K562 (cell line): ENCODE measurements at regions not wholly inside any gene's neighbourhood (a gene's known extent, or its start where the extent isn't known, plus 50 kb on each side); places are given as distances from the start of the nearest gene placed in this dataset.

Source experiments
- ATAC-seq: fragments of 200-7000 bp; cut with Tn5 transposase; 3 replicates; pipeline ENCODE4 v1.9.1; 2020; ENCODE audit warnings: moderate library complexity
- BruUV-seq: library from RNA; stranded (reverse); fragments of 400-500 nt; replicated peaks from 2 replicates; lab custom pipeline; 2021; lab: Mats Ljungman, UMichigan
- CTCF ChIA-PET: fragments of 300-600 bp; formaldehyde crosslinking; extraction: SDS; loops from one replicate; lab custom pipeline; 2021; ENCODE audit warnings: low intra/inter-chr PET ratio; lab: Yijun Ruan, JAX
- POLR2A ChIA-PET: fragments of 300-600, 350-650 bp; sonication (Branson Sonifier 250); formaldehyde crosslinking; extraction: SDS; loops from one replicate; lab custom pipeline; 2021; ENCODE audit warnings: antibody characterized with exemption, inconsistent platforms; lab: Yijun Ruan, JAX
- DNase-seq, 4 experiments: peaks; one replicate each; pipeline versions ENCODE4 v3.0.0 to v3.0.0-alpha.2; 2011 to 2018; ENCODE audit warnings: low spot score in 3 of 4, mixed read lengths in 3 of 4; ENCODE audit errors: extremely low read depth in 1 of 4
- FAIRE-seq: peaks from 2 replicates; lab custom pipeline; 2011; peaks lifted over from hg19 to GRCh38; lab: Jason Lieb, UNC
- H2AFZ ChIP-seq: 2 replicates; pipeline ENCODE4 v1.6.0; 2011; ENCODE audit warnings: low read depth, low read length, control low read depth, inconsistent platforms
- H3K27ac ChIP-seq: fragments of 200-600 bp; 3 replicates; pipeline ENCODE4 v1.8.0; 2011; ENCODE audit warnings: low read depth, mild to moderate bottlenecking, control low read depth, inconsistent platforms, low read length, moderate library complexity, mixed read lengths; ENCODE audit errors: extremely low read depth
- H3K27me3 ChIP-seq, 2 experiments: fragments of 300-600 bp in 1 of 2; 2 replicates in 1 of 2; 3 replicates in 1 of 2; pipeline versions ENCODE4 v1.6.0 to v1.8.0; 2011; ENCODE audit warnings: inconsistent platforms in 2 of 2, low read length in 2 of 2, mild to moderate bottlenecking in 1 of 2, mixed read lengths in 1 of 2, moderate library complexity in 1 of 2; ENCODE audit not compliant: control insufficient read depth in 2 of 2, insufficient read depth in 2 of 2
- H3K36me3 ChIP-seq: fragments of 300-600 bp; 3 replicates; pipeline ENCODE4 v1.8.0; 2011; ENCODE audit warnings: mild to moderate bottlenecking, low read length, inconsistent platforms; ENCODE audit not compliant: control insufficient read depth, insufficient read depth
- H3K4me1 ChIP-seq, 2 experiments: fragments of 200-600 bp in 1 of 2; replicated peaks in 1 of 2; 2 replicates in 1 of 2; 3 replicates in 1 of 2; pipeline versions ENCODE4 v1.5.1 to v1.8.0; 2011; ENCODE audit warnings: inconsistent platforms in 2 of 2, low read length in 2 of 2, mild to moderate bottlenecking in 1 of 2, mixed read lengths in 1 of 2, moderate library complexity in 1 of 2; ENCODE audit not compliant: control insufficient read depth in 2 of 2, insufficient read depth in 2 of 2
- H3K4me2 ChIP-seq: 2 replicates; pipeline ENCODE4 v1.6.1; 2011; ENCODE audit warnings: low read length, control low read depth, inconsistent platforms, mixed read lengths; ENCODE audit not compliant: insufficient read depth
- H3K4me3 ChIP-seq: fragments of 200-600 bp; sonication (generic), shearing (Covaris generic); 2 replicates; pipeline ENCODE4 v1.5.1; 2016; ENCODE audit warnings: control low read depth, inconsistent platforms
- H3K79me2 ChIP-seq: fragments of 200-600 bp; 3 replicates; pipeline ENCODE4 v1.8.0; 2011; ENCODE audit warnings: low read length, inconsistent platforms; ENCODE audit not compliant: control insufficient read depth, insufficient read depth
- H3K9ac ChIP-seq, 2 experiments: 2 replicates each; pipeline versions ENCODE4 v1.6.0 to v1.6.1; 2011; ENCODE audit warnings: low read depth in 2 of 2, low read length in 2 of 2, control low read depth in 1 of 2, inconsistent platforms in 1 of 2, mild to moderate bottlenecking in 1 of 2, mixed read lengths in 1 of 2; ENCODE audit not compliant: insufficient read depth in 1 of 2
- H3K9me1 ChIP-seq: one replicate; pipeline ENCODE4 v1.6.0; 2011; ENCODE audit warnings: inconsistent platforms, mild to moderate bottlenecking, low read length, moderate library complexity; ENCODE audit not compliant: control insufficient read depth, insufficient read depth
- H3K9me3 ChIP-seq: replicated peaks from 2 replicates; pipeline ENCODE4 v1.5.1; 2011; ENCODE audit warnings: low read depth, low read length, inconsistent platforms; ENCODE audit not compliant: control insufficient read depth, insufficient read depth
- H4K20me1 ChIP-seq: replicated peaks from 2 replicates; pipeline ENCODE4 v1.6.1; 2011; ENCODE audit warnings: low read length, inconsistent platforms, mixed read lengths; ENCODE audit not compliant: control insufficient read depth, insufficient read depth
- CHCHD3 ChIP-seq: fragments of 250-450 bp; sonication (Bioruptor Pico); IDR thresholded peaks from 2 replicates; pipeline ENCODE4 v2.1.2; 2022; ENCODE audit warnings: mild to moderate bottlenecking
- KAT7 ChIP-seq: sonication (generic); formaldehyde crosslinking; IDR thresholded peaks from 2 replicates; pipeline ENCODE4 v1.8.0; 2022; ENCODE audit warnings: missing genetic modification reagents, mild to moderate bottlenecking, borderline replicate concordance
- NCOA4 ChIP-seq: fragments of 450-650 bp; IDR thresholded peaks from 2 replicates; pipeline ENCODE4 v1.6.1; 2018; ENCODE audit warnings: mild to moderate bottlenecking; ENCODE audit not compliant: partially characterized antibody
- SMARCE1 ChIP-seq: fragments of 450-650 bp; IDR thresholded peaks from 2 replicates; pipeline ENCODE4 v1.7.1; 2016; ENCODE audit warnings: mild to moderate bottlenecking
- SP1 ChIP-seq: sonication (generic); formaldehyde crosslinking; IDR thresholded peaks from 2 replicates; pipeline ENCODE4 v1.8.1; 2022; ENCODE audit warnings: mild to moderate bottlenecking, missing genetic modification reagents
- SP2 ChIP-seq: IDR thresholded peaks from 2 replicates; pipeline ENCODE4 v1.6.1; 2011; ENCODE audit warnings: mild to moderate bottlenecking, low read depth, low read length, moderate library complexity; ENCODE audit not compliant: poor library complexity, severe bottlenecking; ENCODE audit errors: extremely low read depth
- ZNF316 ChIP-seq: fragments of 450-650 bp; IDR thresholded peaks from 2 replicates; pipeline ENCODE4 v1.6.1; 2016
- ZNF589 ChIP-seq: fragments of 200-800 bp; sonication (Bioruptor generic); IDR thresholded peaks from 2 replicates; pipeline ENCODE4 v1.6.1; 2016; ENCODE audit warnings: low read depth, missing genetic modification characterization, missing compliant biosample characterization
- ZNF696 ChIP-seq: fragments of 250-450 bp; sonication (Bioruptor Pico); conservative IDR thresholded peaks from 2 replicates; pipeline ENCODE4 v1.4.0; 2020; ENCODE audit warnings: mild to moderate bottlenecking, moderate library complexity
- ZSCAN29 ChIP-seq: fragments of 450-650 bp; IDR thresholded peaks from 2 replicates; pipeline ENCODE4 v1.6.1; 2017
- WGBS: fragments of 100-300 bp; shearing (Covaris generic); methylation state at CpG from one replicate; pipeline ENCODE4 v1.1.6; 2016; ENCODE audit warnings: low coverage, mixed read lengths; ENCODE audit not compliant: insufficient coverage; ENCODE audit errors: missing lambda C conversion rate; 5-methylcytosine and 5-hydroxymethylcytosine counted together
- in situ Hi-C: fragments of 300-500 bp; cut with MboI; formaldehyde crosslinking; loops from 4 replicates; pipeline ENCODE4 v1.15.0; 2018; ENCODE audit warnings: inconsistent platforms, mixed read lengths
- intact Hi-C: fragments of 100-400 bp; cut with micrococcal nuclease; formaldehyde crosslinking; loops from 2 replicates; pipeline ENCODE4 v1.14.2; 2022

- ATAC-seq = no peak
- Histone ChIP-seq H3K4me2 (no peak overlapping the region), H3K36me3 (no peaks in the 10 kb centered on the region)
- POLR2A ChIA-PET = no interaction called here
- TF ChIP-seq NCOA4 (no peak), ZNF696 (no peak), ZNF589 (CRISPR knock-in tag) (no peak)
- TF ChIP-seq, all 486 proteins: peak for 0
- Histone ChIP-seq H3K27me3 (peaks cover 0 to 4% of the 10 kb centered on the region in 2 experiments; a peak in 2 of 5 replicates), H3K9ac (no peak overlapping the region), H2AFZ (no peak overlapping the region), H3K4me3 (no peak overlapping the region), H3K27ac (no peak overlapping the region), H3K9me1 (no peaks in the 10 kb centered on the region), H4K20me1 (no peaks in the 10 kb centered on the region), H3K4me1 (no peaks in the 10 kb centered on the region), H3K79me2 (no peaks in the 10 kb centered on the region), H3K9me3 (no peaks in the 10 kb centered on the region)
- no TSS peak for BruUV-seq
- 1% methylated on average over 6 of the region's 6 CpGs for WGBS
- in situ Hi-C loops = no loop called here
- intact Hi-C loops = no loop called here
- no peak for FAIRE-seq
- CTCF ChIA-PET = no interaction called here
- DNase-seq = no peak
These were observed 86.5 kb upstream of the UGP2 start for GRCh38 chr2:63755216-63755615.

- FAIRE-seq (no peak), ATAC-seq (no peak), DNase-seq (no peak)
- Histone ChIP-seq H3K36me3 (no peaks in the 10 kb centered on the region), H4K20me1 (no peaks in the 10 kb centered on the region), H3K4me2 (no peak overlapping the region), H2AFZ (no peak overlapping the region), H3K27ac (no peak overlapping the region), H3K27me3 (peaks cover 0 to 4% of the 10 kb centered on the region in 2 experiments; a peak in 3 of 5 replicates), H3K9ac (no peak overlapping the region), H3K9me1 (no peaks in the 10 kb centered on the region), H3K9me3 (no peaks in the 10 kb centered on the region), H3K79me2 (no peaks in the 10 kb centered on the region), H3K4me3 (no peak overlapping the region), H3K4me1 (no peaks in the 10 kb centered on the region)
- TF ChIP-seq ZNF316 = no peak
- TF ChIP-seq SP2 = no peak
- TF ChIP-seq SP1 (CRISPR knock-in tag) = no peak
- TF ChIP-seq KAT7 (CRISPR knock-in tag) = no peak
- TF ChIP-seq SMARCE1 = no peak
- TF ChIP-seq CHCHD3 (CRISPR knock-in tag) = no peak
- no peak for TF ChIP-seq ZSCAN29
- POLR2A ChIA-PET = no interaction called here
- no TSS peak for BruUV-seq
- in situ Hi-C loops (no loop called here), intact Hi-C loops (no loop called here)
- CTCF ChIA-PET = no interaction called here
These were observed 85.7 kb upstream of the UGP2 start for GRCh38 chr2:63755965-63756364.
